ENCODE measurements at regions not wholly inside any gene's neighbourhood (a gene's known extent, or its start where the extent isn't known, plus 50 kb on each side); places are given as distances from the start of the nearest gene placed in this dataset.

DNA sequence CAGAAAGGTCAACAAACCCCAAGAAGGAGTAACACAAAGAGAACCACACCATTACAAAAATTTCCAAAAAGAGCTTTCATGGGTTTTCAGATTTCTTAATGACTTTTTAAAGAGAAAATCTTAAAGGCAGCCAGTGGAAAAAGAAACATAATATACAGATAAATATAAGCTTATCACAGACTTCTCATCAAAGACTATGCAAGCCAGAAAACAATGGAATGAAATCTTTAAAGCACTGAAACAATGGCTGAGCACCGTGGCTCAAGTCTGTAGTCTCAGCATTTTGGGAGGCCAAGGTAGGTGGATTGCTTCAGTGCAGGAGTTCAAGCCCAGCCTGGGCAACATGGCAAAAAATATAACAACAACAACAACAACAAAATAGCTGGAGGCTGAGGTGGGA lies 237.4 kb downstream of the CYP26B1 start:
- Histone ChIP-seq H3K27me3 (replicated peaks; ENCODE audit: insufficient read depth) (no peaks in the 10 kb centered on the region), H3K4me1 (replicated peaks) (no peaks in the 10 kb centered on the region), H3K9me3 (no peaks in the 10 kb centered on the region), H3K27ac (no peak overlapping the region), H3K4me3 (no peak overlapping the region), H3K36me3 (no peaks in the 10 kb centered on the region)
- TF ChIP-seq POLR2AphosphoS5 (IDR thresholded peaks at IDR 0.05) (no peak), POLR2A (IDR thresholded peaks at IDR 0.05) (no peak)
- TF ChIP-seq, protein P1, sequence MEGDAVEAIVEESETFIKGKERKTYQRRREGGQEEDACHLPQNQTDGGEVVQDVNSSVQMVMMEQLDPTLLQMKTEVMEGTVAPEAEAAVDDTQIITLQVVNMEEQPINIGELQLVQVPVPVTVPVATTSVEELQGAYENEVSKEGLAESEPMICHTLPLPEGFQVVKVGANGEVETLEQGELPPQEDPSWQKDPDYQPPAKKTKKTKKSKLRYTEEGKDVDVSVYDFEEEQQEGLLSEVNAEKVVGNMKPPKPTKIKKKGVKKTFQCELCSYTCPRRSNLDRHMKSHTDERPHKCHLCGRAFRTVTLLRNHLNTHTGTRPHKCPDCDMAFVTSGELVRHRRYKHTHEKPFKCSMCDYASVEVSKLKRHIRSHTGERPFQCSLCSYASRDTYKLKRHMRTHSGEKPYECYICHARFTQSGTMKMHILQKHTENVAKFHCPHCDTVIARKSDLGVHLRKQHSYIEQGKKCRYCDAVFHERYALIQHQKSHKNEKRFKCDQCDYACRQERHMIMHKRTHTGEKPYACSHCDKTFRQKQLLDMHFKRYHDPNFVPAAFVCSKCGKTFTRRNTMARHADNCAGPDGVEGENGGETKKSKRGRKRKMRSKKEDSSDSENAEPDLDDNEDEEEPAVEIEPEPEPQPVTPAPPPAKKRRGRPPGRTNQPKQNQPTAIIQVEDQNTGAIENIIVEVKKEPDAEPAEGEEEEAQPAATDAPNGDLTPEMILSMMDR (IDR thresholded peaks at IDR 0.05) = no peak
- DNase-seq (ENCODE audit: low spot score) = no peak
- WGBS = 79% methylated on average over 1 of the region's 1 CpG
- intact Hi-C loops (cut with DNase I) = no loop called here

DNA sequence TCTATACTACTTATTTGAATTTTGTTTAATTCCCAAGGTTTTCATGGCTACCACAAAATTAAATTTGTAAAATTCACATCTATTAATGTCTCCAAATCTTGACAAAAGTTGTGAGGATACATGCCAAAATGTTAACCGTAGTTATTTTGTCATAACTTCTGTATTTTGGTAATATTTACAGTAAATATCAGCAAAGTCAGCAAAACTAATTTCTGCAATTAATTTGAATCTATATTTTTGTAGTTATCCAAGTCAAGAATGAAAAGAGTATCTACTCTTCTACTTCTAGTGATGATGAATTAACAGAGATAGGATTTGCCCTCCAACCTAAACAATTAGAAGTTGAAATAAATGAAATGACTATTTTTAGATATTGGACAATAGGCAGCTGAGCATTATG lies 238.9 kb downstream of the CYP26B1 start:
- TF ChIP-seq, protein P1 (IDR thresholded peaks at IDR 0.05) = no peak
- TF ChIP-seq POLR2AphosphoS5 (IDR thresholded peaks at IDR 0.05) (no peak), POLR2A (IDR thresholded peaks at IDR 0.05) (no peak)

DNA sequence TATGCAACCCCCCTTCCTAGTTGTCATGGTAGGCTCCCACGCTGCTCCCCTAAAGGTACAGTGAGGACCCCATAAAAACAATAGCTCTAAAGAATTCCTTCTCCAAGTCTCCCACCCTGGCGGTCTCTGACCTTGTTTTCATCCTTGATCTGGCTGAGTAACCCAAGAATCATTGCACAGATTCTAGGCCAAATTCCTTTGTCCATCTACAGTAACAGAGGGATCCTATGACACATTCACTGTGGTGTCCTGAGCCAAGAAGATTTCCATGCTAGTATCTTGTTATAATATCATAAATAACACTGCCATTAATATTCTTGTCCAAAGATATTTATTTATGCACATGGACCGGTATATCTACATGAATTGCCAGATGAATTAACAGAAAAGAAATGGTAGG lies 240.2 kb downstream of the CYP26B1 start:
- intact Hi-C loops (cut with DNase I) = no loop called here
- no peaks in the 10 kb centered on the region for H3K27me3 ChIP-seq (replicated peaks; ENCODE audit: insufficient read depth)
- no peak for TF ChIP-seq POLR2A (IDR thresholded peaks at IDR 0.05)
- TF ChIP-seq, protein P1 (IDR thresholded peaks at IDR 0.05) = no peak
- no peak for TF ChIP-seq POLR2AphosphoS5 (IDR thresholded peaks at IDR 0.05)
- H3K4me3 ChIP-seq = no peak overlapping the region
- H3K36me3 ChIP-seq = no peaks in the 10 kb centered on the region
- no peaks in the 10 kb centered on the region for H3K9me3 ChIP-seq
- 72% methylated on average over 3 of the region's 3 CpGs for WGBS
- no peaks in the 10 kb centered on the region for H3K4me1 ChIP-seq (replicated peaks)
- H3K27ac ChIP-seq = no peak overlapping the region
- no peak for DNase-seq (ENCODE audit: low spot score)

More for the DNA sequence above, 238.9 kb downstream of the CYP26B1 start:
- Histone ChIP-seq H3K27me3 (replicated peaks; ENCODE audit: insufficient read depth) (no peaks in the 10 kb centered on the region), H3K4me3 (no peak overlapping the region), H3K9me3 (no peaks in the 10 kb centered on the region), H3K4me1 (replicated peaks) (no peaks in the 10 kb centered on the region), H3K27ac (no peak overlapping the region), H3K36me3 (no peaks in the 10 kb centered on the region)
- intact Hi-C loops (cut with DNase I) = no loop called here
- 95% methylated on average over 1 of the region's 1 CpG for WGBS
- no peak for DNase-seq (ENCODE audit: low spot score)

DNA sequence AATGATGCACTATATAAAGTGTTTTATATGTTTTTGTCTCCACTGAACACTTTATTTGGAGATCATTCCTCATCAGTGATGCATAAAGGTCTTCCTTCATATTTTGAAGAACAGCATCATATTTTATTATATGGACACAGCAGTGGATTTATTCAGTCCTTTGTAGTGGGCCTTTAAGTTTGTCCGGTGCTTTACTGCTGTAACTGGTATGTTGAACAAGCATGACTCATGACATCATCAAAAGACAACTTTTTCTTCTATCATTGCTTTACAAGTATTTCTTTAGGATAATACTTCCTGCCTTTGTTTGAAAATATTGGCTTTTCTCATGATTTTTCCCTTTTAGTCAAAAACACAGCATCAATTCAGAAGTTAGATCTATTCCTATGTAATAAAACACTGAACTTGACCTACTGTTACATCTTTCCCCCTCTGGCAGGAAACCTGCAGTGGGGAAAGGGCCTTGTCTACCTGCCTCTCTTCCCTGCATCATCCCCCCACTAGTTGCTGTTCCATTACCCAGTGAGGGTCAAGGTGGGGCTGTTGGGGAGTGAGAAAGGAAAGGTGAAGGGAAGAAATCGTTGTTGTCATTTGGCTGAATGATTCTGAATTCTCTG lies 241.2 kb downstream of the CYP26B1 start:
- H3K27ac ChIP-seq = no peak overlapping the region
- intact Hi-C loops (cut with DNase I) = no loop called here
- no peaks in the 10 kb centered on the region for H3K27me3 ChIP-seq (replicated peaks; ENCODE audit: insufficient read depth)
- DNase-seq (ENCODE audit: low spot score) = no peak
- H3K36me3 ChIP-seq = no peaks in the 10 kb centered on the region
- WGBS = 75% methylated on average over 2 of the region's 2 CpGs
- no peaks in the 10 kb centered on the region for H3K4me1 ChIP-seq (replicated peaks)
- TF ChIP-seq, protein P1 (IDR thresholded peaks at IDR 0.05) = no peak
- no peak for TF ChIP-seq POLR2A (IDR thresholded peaks at IDR 0.05)
- no peak for TF ChIP-seq POLR2AphosphoS5 (IDR thresholded peaks at IDR 0.05)
- no peak overlapping the region for H3K4me3 ChIP-seq
- no peaks in the 10 kb centered on the region for H3K9me3 ChIP-seq

DNA sequence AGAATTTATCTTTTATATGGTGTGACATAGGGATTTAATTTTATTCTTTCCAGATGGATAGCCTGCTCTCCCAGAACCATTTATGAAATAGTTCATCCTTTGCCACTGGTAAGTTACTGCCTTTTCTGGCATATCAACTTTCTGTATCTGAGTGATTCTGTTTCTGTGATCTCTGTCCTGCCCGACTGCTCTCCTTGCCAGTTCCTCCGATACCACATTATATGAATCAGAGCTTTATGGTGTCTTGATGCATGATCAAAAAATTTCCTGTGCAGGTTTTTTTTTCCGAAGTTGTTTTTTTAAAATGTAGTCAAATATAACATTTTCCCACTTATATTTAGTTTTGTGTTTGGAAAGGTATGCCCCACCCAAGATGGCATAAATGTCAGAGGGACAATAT lies 242.5 kb downstream of the CYP26B1 start:
- Histone ChIP-seq H3K36me3 (no peaks in the 10 kb centered on the region), H3K9me3 (no peaks in the 10 kb centered on the region), H3K27me3 (replicated peaks; ENCODE audit: insufficient read depth) (no peaks in the 10 kb centered on the region), H3K4me3 (no peak overlapping the region), H3K27ac (no peak overlapping the region), H3K4me1 (replicated peaks) (no peaks in the 10 kb centered on the region)
- intact Hi-C loops (cut with DNase I) = no loop called here
- 42% methylated on average over 3 of the region's 3 CpGs for whole genome bisulfite sequencing
- TF ChIP-seq POLR2AphosphoS5 (IDR thresholded peaks at IDR 0.05) (no peak), POLR2A (IDR thresholded peaks at IDR 0.05) (no peak)
- TF ChIP-seq, protein P1 (IDR thresholded peaks at IDR 0.05) = no peak
- no peak for DNase-seq (ENCODE audit: low spot score)

Data from prostate gland (tissue), 2 donors.